Left cardiac atrium (tissue), 4 donors: ENCODE measurements at regions not wholly inside any gene's neighbourhood (a gene's known extent, or its start where the extent isn't known, plus 50 kb on each side); places are given as distances from the start of the nearest gene placed in this dataset.
"Not testable (repeated sequence)": the region's sequence is repeated elsewhere in the genome, so short reads cannot be mapped to it uniquely, and the experiment has no call there.

Source experiments
- ATAC-seq, 2 donors: fragments of 200-7000 bp; cut with Tn5 transposase; one replicate each; pipeline ENCODE4 v1.9.1; 2020; ENCODE audit warnings: mild to moderate bottlenecking in 2 of 2, moderate library complexity in 2 of 2
- DNase-seq: peaks from one replicate; pipeline ENCODE4 v3.0.0-alpha.2; 2020
- intact Hi-C, 2 donors: fragments of 100-400 bp; cut with DNase I; formaldehyde crosslinking; loops; one replicate each; pipeline versions ENCODE4 v1.14.1 to v1.15.1; 2022 to 2023
- donor health status: DM: no; HTN: yes; CAD: no.
- donor health status: DM: no; HTN: yes; CAD: no; lungs with severe emphysema.
- donor health status: DM: yes; HTN: yes; CAD: no.
- donor health status: Dilated cardiomyopathy.

GRCh38 chr2:150099805-150100204 lies 387.7 kb downstream of the RND3 start:
- no peak for DNase-seq
- intact Hi-C loops: no loop called here
- ATAC-seq: no peak

- intact Hi-C loops: no loop called here
- DNase-seq (no peak), ATAC-seq (peak in 1 of 2 donors; percentile 64)
These were observed 389.5 kb downstream of the RND3 start for GRCh38 chr2:150097901-150098531.

- intact Hi-C loops: no loop called here
- ATAC-seq (no peak), DNase-seq (no peak)
These were observed 390.1 kb downstream of the RND3 start for GRCh38 chr2:150097402-150097801.

- DNase-seq (no peak), ATAC-seq (no peak)
- intact Hi-C loops: no loop called here
These were observed 391.9 kb downstream of the RND3 start for GRCh38 chr2:150095361-150096095.

- ATAC-seq: no peak
- intact Hi-C loops: no loop called here
- DNase-seq: no peak
These were observed 395.6 kb downstream of the RND3 start for GRCh38 chr2:150091846-150092245.

- intact Hi-C loops: no loop called here
- ATAC-seq (no peak), DNase-seq (no peak)
These were observed 397.4 kb downstream of the RND3 start for GRCh38 chr2:150090031-150090430.

GRCh38 chr2:150088538-150088937 lies 398.9 kb downstream of the RND3 start:
- no peak for DNase-seq

GRCh38 chr2:150085478-150085877 lies 402.0 kb downstream of the RND3 start:
- DNase-seq (no peak), ATAC-seq (no peak)
- intact Hi-C loops: no loop called here

More at GRCh38 chr2:150088538-150088937, 398.9 kb downstream of the RND3 start:
- intact Hi-C loops: no loop called here
- no peak for ATAC-seq

- intact Hi-C loops: loop anchor here in 1 of 2 donors (1.0 kb wide), 1 partner anchor 11 kb away; no protein-coding TSS in a partner anchor
- peak in 1 of 2 donors; percentile 22 for ATAC-seq
- no peak for DNase-seq
These were observed 405.5 kb downstream of the RND3 start for GRCh38 chr2:150081775-150082481.

- DNase-seq: no peak
- intact Hi-C loops: no loop called here
- peak in 1 of 2 donors; percentile 41 for ATAC-seq
These were observed 411.2 kb downstream of the RND3 start for GRCh38 chr2:150076281-150076680.

GRCh38 chr2:150075831-150076230 lies 411.6 kb downstream of the RND3 start:
- ATAC-seq (no peak), DNase-seq (no peak)
- intact Hi-C loops: no loop called here

- no peak for DNase-seq
- no peak for ATAC-seq
- intact Hi-C loops: no loop called here
These were observed 421.0 kb downstream of the RND3 start for GRCh38 chr2:150066490-150066889.

- no peak for DNase-seq
- no peak for ATAC-seq
- intact Hi-C loops: no loop called here
These were observed 423.4 kb downstream of the RND3 start for GRCh38 chr2:150063931-150064548.

- intact Hi-C loops: no loop called here
- DNase-seq: no peak
- no peak for ATAC-seq
These were observed 424.0 kb downstream of the RND3 start for GRCh38 chr2:150063432-150063889.

GRCh38 chr2:150062416-150062815 lies 425.1 kb downstream of the RND3 start:
- intact Hi-C loops: no loop called here
- DNase-seq: no peak
- ATAC-seq: no peak

GRCh38 chr2:150060341-150060740 lies 427.1 kb downstream of the RND3 start:
- intact Hi-C loops: no loop called here
- DNase-seq (no peak), ATAC-seq (no peak)

GRCh38 chr2:150059676-150060075 lies 427.8 kb downstream of the RND3 start:
- DNase-seq, ATAC-seq, intact Hi-C loops: not testable (repeated sequence)

- DNase-seq: no peak
- intact Hi-C loops: no loop called here
- ATAC-seq: no peak
These were observed 435.0 kb downstream of the RND3 start for GRCh38 chr2:150052457-150052856.

GRCh38 chr2:150051004-150051403 lies 436.5 kb downstream of the RND3 start:
- intact Hi-C loops: no loop called here
- no peak for DNase-seq

GRCh38 chr2:150050036-150050435 lies 437.4 kb downstream of the RND3 start:
- ATAC-seq (no peak), DNase-seq (no peak)
- intact Hi-C loops: no loop called here

More at GRCh38 chr2:150051004-150051403, 436.5 kb downstream of the RND3 start:
- no peak for ATAC-seq
